Panc1 (cell line): ENCODE measurements at regions not wholly inside any gene's neighbourhood (a gene's known extent, or its start where the extent isn't known, plus 50 kb on each side); places are given as distances from the start of the nearest gene placed in this dataset.

ENCODE experiments used
- POLR2AphosphoS5 ChIP-seq: IDR thresholded peaks from 2 replicates; pipeline ENCODE4 v1.6.1; 2012; ENCODE audit warnings: mild to moderate bottlenecking, low read depth, low read length, moderate library complexity
- SIN3A ChIP-seq: IDR thresholded peaks from 2 replicates; pipeline ENCODE4 v1.6.1; 2012; ENCODE audit warnings: low read depth, mild to moderate bottlenecking, low read length, moderate library complexity, borderline replicate concordance; ENCODE audit not compliant: insufficient read depth
- TCF7L2 ChIP-seq: IDR thresholded peaks from 2 replicates; pipeline ENCODE4 v1.6.1; 2011; ENCODE audit warnings: mild to moderate bottlenecking, low read depth, low read length, inconsistent platforms
- TF ChIP-seq, protein P1 (sequence below), 2 experiments: IDR thresholded peaks; 2 replicates each; pipeline ENCODE4 v1.6.1; 2011 to 2012; ENCODE audit warnings: low read depth in 2 of 2, control low read depth in 1 of 2, low read length in 1 of 2, mild to moderate bottlenecking in 1 of 2, moderate library complexity in 1 of 2; ENCODE audit not compliant: insufficient read depth in 1 of 2
- TF ChIP-seq, protein P2 (sequence below): fragments of 450-650 bp; IDR thresholded peaks from 2 replicates; pipeline ENCODE4 v1.5.1; 2017; ENCODE audit warnings: mild to moderate bottlenecking

DNA sequence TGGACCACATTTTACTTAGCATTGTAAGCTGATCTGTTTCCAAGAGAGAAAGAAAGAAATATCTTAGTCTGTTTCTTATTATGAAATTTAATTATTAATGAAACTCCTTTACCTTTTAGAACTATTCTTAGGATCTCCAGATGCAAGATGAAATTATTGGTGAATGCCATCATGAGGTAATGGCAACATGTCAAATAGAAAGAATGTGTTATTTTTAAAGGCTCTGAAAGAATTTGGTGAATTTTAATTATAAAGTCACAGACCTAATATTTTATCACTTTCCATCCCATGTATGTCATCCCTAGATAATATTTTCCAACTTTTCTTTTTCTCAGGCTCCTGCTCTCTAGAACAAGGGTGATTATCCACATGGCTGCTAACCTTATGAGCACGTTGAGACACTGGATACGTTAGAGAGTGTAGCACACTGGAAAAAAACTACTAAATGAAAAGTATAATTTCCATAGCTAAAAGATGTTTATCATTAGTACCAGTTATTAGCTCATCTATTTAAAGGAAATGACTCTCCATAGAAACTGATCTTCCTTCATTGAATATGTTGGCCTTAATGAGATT lies 95.2 kb upstream of the SCG2 start:
- TF ChIP-seq POLR2AphosphoS5 (no peak), SIN3A (no peak), TCF7L2 (no peak)
- TF ChIP-seq, protein P1, sequence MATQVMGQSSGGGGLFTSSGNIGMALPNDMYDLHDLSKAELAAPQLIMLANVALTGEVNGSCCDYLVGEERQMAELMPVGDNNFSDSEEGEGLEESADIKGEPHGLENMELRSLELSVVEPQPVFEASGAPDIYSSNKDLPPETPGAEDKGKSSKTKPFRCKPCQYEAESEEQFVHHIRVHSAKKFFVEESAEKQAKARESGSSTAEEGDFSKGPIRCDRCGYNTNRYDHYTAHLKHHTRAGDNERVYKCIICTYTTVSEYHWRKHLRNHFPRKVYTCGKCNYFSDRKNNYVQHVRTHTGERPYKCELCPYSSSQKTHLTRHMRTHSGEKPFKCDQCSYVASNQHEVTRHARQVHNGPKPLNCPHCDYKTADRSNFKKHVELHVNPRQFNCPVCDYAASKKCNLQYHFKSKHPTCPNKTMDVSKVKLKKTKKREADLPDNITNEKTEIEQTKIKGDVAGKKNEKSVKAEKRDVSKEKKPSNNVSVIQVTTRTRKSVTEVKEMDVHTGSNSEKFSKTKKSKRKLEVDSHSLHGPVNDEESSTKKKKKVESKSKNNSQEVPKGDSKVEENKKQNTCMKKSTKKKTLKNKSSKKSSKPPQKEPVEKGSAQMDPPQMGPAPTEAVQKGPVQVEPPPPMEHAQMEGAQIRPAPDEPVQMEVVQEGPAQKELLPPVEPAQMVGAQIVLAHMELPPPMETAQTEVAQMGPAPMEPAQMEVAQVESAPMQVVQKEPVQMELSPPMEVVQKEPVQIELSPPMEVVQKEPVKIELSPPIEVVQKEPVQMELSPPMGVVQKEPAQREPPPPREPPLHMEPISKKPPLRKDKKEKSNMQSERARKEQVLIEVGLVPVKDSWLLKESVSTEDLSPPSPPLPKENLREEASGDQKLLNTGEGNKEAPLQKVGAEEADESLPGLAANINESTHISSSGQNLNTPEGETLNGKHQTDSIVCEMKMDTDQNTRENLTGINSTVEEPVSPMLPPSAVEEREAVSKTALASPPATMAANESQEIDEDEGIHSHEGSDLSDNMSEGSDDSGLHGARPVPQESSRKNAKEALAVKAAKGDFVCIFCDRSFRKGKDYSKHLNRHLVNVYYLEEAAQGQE (IDR thresholded peaks at IDR 0.05; ENCODE audit: insufficient read depth in 1 of 2, low read depth in 2 of 2, low read length in 1 of 2), result no peak
- TF ChIP-seq, protein P2, sequence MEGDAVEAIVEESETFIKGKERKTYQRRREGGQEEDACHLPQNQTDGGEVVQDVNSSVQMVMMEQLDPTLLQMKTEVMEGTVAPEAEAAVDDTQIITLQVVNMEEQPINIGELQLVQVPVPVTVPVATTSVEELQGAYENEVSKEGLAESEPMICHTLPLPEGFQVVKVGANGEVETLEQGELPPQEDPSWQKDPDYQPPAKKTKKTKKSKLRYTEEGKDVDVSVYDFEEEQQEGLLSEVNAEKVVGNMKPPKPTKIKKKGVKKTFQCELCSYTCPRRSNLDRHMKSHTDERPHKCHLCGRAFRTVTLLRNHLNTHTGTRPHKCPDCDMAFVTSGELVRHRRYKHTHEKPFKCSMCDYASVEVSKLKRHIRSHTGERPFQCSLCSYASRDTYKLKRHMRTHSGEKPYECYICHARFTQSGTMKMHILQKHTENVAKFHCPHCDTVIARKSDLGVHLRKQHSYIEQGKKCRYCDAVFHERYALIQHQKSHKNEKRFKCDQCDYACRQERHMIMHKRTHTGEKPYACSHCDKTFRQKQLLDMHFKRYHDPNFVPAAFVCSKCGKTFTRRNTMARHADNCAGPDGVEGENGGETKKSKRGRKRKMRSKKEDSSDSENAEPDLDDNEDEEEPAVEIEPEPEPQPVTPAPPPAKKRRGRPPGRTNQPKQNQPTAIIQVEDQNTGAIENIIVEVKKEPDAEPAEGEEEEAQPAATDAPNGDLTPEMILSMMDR, result no peak
